ENCODE measurements at regions not wholly inside any gene's neighbourhood (a gene's known extent, or its start where the extent isn't known, plus 50 kb on each side); places are given as distances from the start of the nearest gene placed in this dataset.

DNA sequence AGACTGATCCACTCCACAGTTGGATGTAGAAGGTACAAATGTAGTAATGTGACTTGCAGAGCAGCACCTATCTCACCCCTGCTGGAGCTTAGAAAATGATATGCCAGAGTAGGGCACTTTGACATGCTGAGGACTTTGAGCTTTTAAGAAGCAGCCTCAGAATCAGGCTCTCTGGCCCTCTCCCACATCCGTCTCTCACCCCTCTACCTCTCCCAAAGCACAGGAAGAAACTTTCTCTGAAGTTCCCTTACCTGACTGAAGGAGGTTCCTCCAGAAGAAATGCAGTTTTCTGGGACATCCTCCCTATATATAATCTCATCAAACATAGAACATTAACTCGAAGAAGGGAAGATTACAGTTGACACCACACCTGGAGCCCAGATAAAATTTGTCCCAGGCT is 98.4 kb upstream of the PEX5L start:
- Histone ChIP-seq H3K36me3 (no peaks in the 10 kb centered on the region), H3K4me3 (no peak overlapping the region), H3K27me3 (no peaks in the 10 kb centered on the region), H3K27ac (no peak overlapping the region), H3K9me3 (no peaks in the 10 kb centered on the region), H3K4me1 (no peaks in the 10 kb centered on the region)
- intact Hi-C loops (cut with DNase I; ENCODE audit: low total_unique reads) = no loop called here
- DNase-seq = no peak
- TF ChIP-seq CTCF (IDR thresholded peaks at IDR 0.05) = no peak

- Histone ChIP-seq H3K4me3 (no peak overlapping the region), H3K27ac (no peak overlapping the region), H3K9me3 (no peaks in the 10 kb centered on the region), H3K36me3 (no peaks in the 10 kb centered on the region), H3K4me1 (no peaks in the 10 kb centered on the region), H3K27me3 (no peaks in the 10 kb centered on the region)
- no peak for DNase-seq
- intact Hi-C loops (cut with DNase I; ENCODE audit: low total_unique reads) = no loop called here
- no peak for TF ChIP-seq CTCF (IDR thresholded peaks at IDR 0.05)
These were observed 102.1 kb upstream of the PEX5L start for GRCh38 chr3:180138871-180139270.

- Histone ChIP-seq H3K9me3 (peaks cover 0 to 1% (median 0%) of the 10 kb centered on the region in 3 donors), H3K4me1 (no peaks in the 10 kb centered on the region), H3K36me3 (no peaks in the 10 kb centered on the region), H3K27ac (no peak overlapping the region), H3K27me3 (no peaks in the 10 kb centered on the region), H3K4me3 (no peak overlapping the region)
- DNase-seq = no peak
- intact Hi-C loops (cut with DNase I; ENCODE audit: low total_unique reads) = no loop called here
- TF ChIP-seq CTCF (IDR thresholded peaks at IDR 0.05) = no peak
These were observed 105.3 kb upstream of the PEX5L start for GRCh38 chr3:180142041-180142440.

DNA sequence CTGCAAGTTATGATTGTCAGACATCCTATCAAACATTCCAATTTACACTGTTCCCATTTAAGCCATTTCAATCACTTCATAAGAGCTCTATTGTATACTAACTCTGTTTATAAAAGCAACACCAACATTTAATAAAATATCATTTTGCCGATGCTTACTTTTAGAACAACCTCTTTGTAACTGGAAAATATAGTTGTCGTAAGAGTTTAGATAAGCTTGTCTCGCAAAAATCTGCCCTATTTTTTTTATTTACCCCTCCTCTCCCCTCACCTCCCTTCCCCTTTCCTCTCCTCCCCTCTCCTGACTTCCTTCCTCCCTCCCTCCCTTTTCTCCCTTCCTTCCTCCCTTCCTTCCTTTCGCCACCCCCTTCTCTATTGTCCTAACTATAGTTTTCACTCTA is 105.7 kb upstream of the PEX5L start:
- Histone ChIP-seq H3K36me3 (no peaks in the 10 kb centered on the region), H3K4me3 (no peak overlapping the region), H3K27me3 (no peaks in the 10 kb centered on the region), H3K27ac (no peak overlapping the region), H3K9me3 (peaks cover 0 to 2% (median 0%) of the 10 kb centered on the region in 3 donors), H3K4me1 (no peaks in the 10 kb centered on the region)
- intact Hi-C loops (cut with DNase I; ENCODE audit: low total_unique reads) = no loop called here
- no peak for DNase-seq
- TF ChIP-seq CTCF (IDR thresholded peaks at IDR 0.05) = no peak

DNA sequence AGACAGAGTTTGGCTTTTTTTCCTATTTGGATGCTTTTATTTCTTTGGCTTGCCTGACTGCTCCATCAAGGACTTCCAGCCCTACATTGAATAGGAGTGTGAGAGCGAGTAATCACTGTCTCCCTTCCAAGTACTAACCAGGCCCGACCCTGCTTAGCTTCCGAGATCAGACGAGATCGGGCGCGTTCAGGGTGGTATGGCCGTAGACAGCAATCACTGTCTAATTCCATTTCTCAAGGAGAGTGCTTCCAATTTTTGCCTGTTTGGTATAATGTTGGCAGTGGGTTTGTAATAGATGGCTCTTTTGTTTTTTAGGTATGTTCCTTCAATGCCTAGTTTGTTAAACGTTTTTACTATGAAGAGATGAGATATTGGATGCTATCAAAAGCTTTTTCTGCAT is 125.0 kb upstream of the PEX5L start:
- H3K9me3 ChIP-seq = peaks cover 0 to 4% (median 0%) of the 10 kb centered on the region in 3 donors
- H3K27ac ChIP-seq = no peak overlapping the region
- H3K4me1 ChIP-seq = no peaks in the 10 kb centered on the region
- H3K27me3 ChIP-seq = no peaks in the 10 kb centered on the region
- no peaks in the 10 kb centered on the region for H3K36me3 ChIP-seq
- H3K4me3 ChIP-seq = no peak overlapping the region
- DNase-seq = no peak
- TF ChIP-seq CTCF (IDR thresholded peaks at IDR 0.05) = no peak
- intact Hi-C loops (cut with DNase I; ENCODE audit: low total_unique reads) = no loop called here

- Histone ChIP-seq H3K4me3 (no peak overlapping the region), H3K36me3 (no peaks in the 10 kb centered on the region), H3K4me1 (no peaks in the 10 kb centered on the region), H3K27me3 (no peaks in the 10 kb centered on the region), H3K27ac (no peak overlapping the region), H3K9me3 (no peaks in the 10 kb centered on the region)
- DNase-seq = no peak
- intact Hi-C loops (cut with DNase I; ENCODE audit: low total_unique reads) = no loop called here
- TF ChIP-seq CTCF (IDR thresholded peaks at IDR 0.05) = no peak
These were observed 138.8 kb upstream of the PEX5L start for GRCh38 chr3:180175572-180175971.

Data from tibial artery (tissue), 4 donors.